Pancreas (tissue), 10 donors: ENCODE measurements at regions not wholly inside any gene's neighbourhood (a gene's known extent, or its start where the extent isn't known, plus 50 kb on each side); places are given as distances from the start of the nearest gene placed in this dataset.
A peak's percentile ranks its signal among the peaks of the same experiment; 100 is the strongest.

ENCODE experiments used
- ATAC-seq, 4 donors: fragments of 200-7000 bp; cut with Tn5 transposase; one replicate each; pipeline versions ENCODE4 v1.8.0 to v1.9.1; 2020; ENCODE audit warnings: mild to moderate bottlenecking in 4 of 4, moderate library complexity in 4 of 4
- DNase-seq, 6 donors: peaks; one replicate each; pipeline ENCODE4 v3.0.0-alpha.2; 2020
- FAIRE-seq: peaks from 2 replicates; lab custom pipeline; 2012; peaks lifted over from hg19 to GRCh38; lab: Jason Lieb, UNC
- H3K27ac ChIP-seq, 4 donors: fragments of 200-600 bp; sonication (generic); 1 replicate in 3 of 4; 2 replicates in 1 of 4; pipeline versions ENCODE4 v1.5.0 to v1.8.0; 2020
- H3K27me3 ChIP-seq, 4 donors: fragments of 200-600 bp; one replicate each; pipeline ENCODE4 v1.8.0; 2021
- H3K36me3 ChIP-seq, 3 donors: fragments of 200-600 bp; sonication (generic) in 1 of 3; one replicate each; pipeline versions ENCODE4 v1.5.0 to v1.8.0; 2020 to 2021
- H3K4me1 ChIP-seq, 3 donors: fragments of 200-600 bp; one replicate each; pipeline ENCODE4 v1.8.0; 2021
- H3K4me3 ChIP-seq, 4 donors: fragments of 200-600 bp; sonication (generic) in 2 of 4; one replicate each; pipeline versions ENCODE4 v1.5.0 to v1.8.0; 2020 to 2021
- H3K9me3 ChIP-seq, 4 donors: fragments of 200-600 bp; one replicate each; pipeline ENCODE4 v1.8.0; 2021
- CTCF ChIP-seq, 4 donors: fragments of 200-600 bp; sonication (generic) in 3 of 4; IDR thresholded peaks; one replicate each; pipeline versions ENCODE4 v1.5.0 to v1.8.0; 2021; ENCODE audit warnings: antibody characterized with exemption in 4 of 4
- WGBS, 2 donors: extraction: QIAGEN DNeasy Blood & Tissue Kit; methylation state at CpG; one replicate each; pipeline ENCODE4 v1.1.7; 2013; 5-methylcytosine and 5-hydroxymethylcytosine counted together
- intact Hi-C, 3 donors: fragments of 100-400 bp; cut with DNase I; formaldehyde crosslinking; loops; one replicate each; pipeline versions ENCODE4 v1.11.1 to v1.14.2; 2022
- donor health status: healthy with polysubstance abuse.
- donor health status: DM: no; HTN: no; CAD: no; lungs with moderate emphysema.
- donor health status: DM: no; HTN: no; CAD: no.
- donor health status: control.
- donor health status: control.
- donor health status: Bipolar disorder and iron deficiency.
- donor health status: DM: yes; HTN: yes; CAD: no.
- donor health status: DM: no; HTN: no; CAD: no.
- donor health status: DM: no; HTN: no; CAD: no.
- donor health status: DM: yes; HTN: yes; CAD: no.

- 77 to 91% methylated on average over 8 to 9 of the region's 9 CpGs for whole genome bisulfite sequencing, 2 donors
- peak in 1 of 6 donors; percentile 55 for DNase-seq
Observed at GRCh38 chr11:70623906-70624597, 225.7 kb downstream of the CTTN start.

GRCh38 chr11:70624598-70624993 lies 226.3 kb downstream of the CTTN start:
- no peak for TF ChIP-seq CTCF (IDR thresholded peaks at IDR 0.05)
- FAIRE-seq (no peak), ATAC-seq (no peak), DNase-seq (peak in 1 of 6 donors; percentile 26)
- Histone ChIP-seq H3K4me1 (no peaks in the 10 kb centered on the region), H3K27ac (no peak overlapping the region), H3K36me3 (no peaks in the 10 kb centered on the region), H3K27me3 (no peaks in the 10 kb centered on the region), H3K9me3 (no peaks in the 10 kb centered on the region), H3K4me3 (no peak overlapping the region)
- WGBS, 2 donors: 69 to 79% methylated on average over 10 of the region's 10 CpGs
- intact Hi-C loops: no loop called here

More at GRCh38 chr11:70623906-70624597, 225.7 kb downstream of the CTTN start:
- H3K36me3 ChIP-seq: no peaks in the 10 kb centered on the region
- intact Hi-C loops: no loop called here
- TF ChIP-seq CTCF (IDR thresholded peaks at IDR 0.05): no peak
- H3K4me1 ChIP-seq: no peaks in the 10 kb centered on the region
- ATAC-seq: no peak
- no peaks in the 10 kb centered on the region for H3K9me3 ChIP-seq
- no peaks in the 10 kb centered on the region for H3K27me3 ChIP-seq
- H3K4me3 ChIP-seq: no peak overlapping the region
- H3K27ac ChIP-seq: no peak overlapping the region
- no peak for FAIRE-seq

GRCh38 chr11:70625051-70625450 lies 226.7 kb downstream of the CTTN start:
- no peak for FAIRE-seq
- Histone ChIP-seq H3K27ac (no peak overlapping the region), H3K27me3 (no peaks in the 10 kb centered on the region), H3K4me3 (no peak overlapping the region), H3K4me1 (no peaks in the 10 kb centered on the region), H3K36me3 (no peaks in the 10 kb centered on the region), H3K9me3 (no peaks in the 10 kb centered on the region)
- DNase-seq: no peak
- no peak for ATAC-seq
- 88 to 92% methylated on average over 7 of the region's 7 CpGs for WGBS, 2 donors
- TF ChIP-seq CTCF (IDR thresholded peaks at IDR 0.05): no peak
- intact Hi-C loops: no loop called here

GRCh38 chr11:70625582-70626518 lies 227.5 kb downstream of the CTTN start:
- intact Hi-C loops: no loop called here
- DNase-seq (no peak), FAIRE-seq (no peak), ATAC-seq (no peak)
- WGBS, 2 donors: 78 to 82% methylated on average over 20 of the region's 20 CpGs
- Histone ChIP-seq H3K9me3 (no peaks in the 10 kb centered on the region), H3K36me3 (no peaks in the 10 kb centered on the region), H3K4me1 (no peaks in the 10 kb centered on the region), H3K27ac (no peak overlapping the region), H3K4me3 (no peak overlapping the region), H3K27me3 (no peaks in the 10 kb centered on the region)
- TF ChIP-seq CTCF (IDR thresholded peaks at IDR 0.05): no peak
